CD4-positive, alpha-beta T cell treated with Interleukin-10 for 1 hour (primary cell): ENCODE measurements at regions not wholly inside any gene's neighbourhood (a gene's known extent, or its start where the extent isn't known, plus 50 kb on each side); places are given as distances from the start of the nearest gene placed in this dataset.
A peak's percentile ranks its signal among the peaks of the same experiment; 100 is the strongest.
"Not testable (repeated sequence)": the region's sequence is repeated elsewhere in the genome, so short reads cannot be mapped to it uniquely, and the experiment has no call there.

Experiments
- DNase-seq: peaks from one replicate; pipeline ENCODE4 v3.0.0-alpha.2; 2020

DNA sequence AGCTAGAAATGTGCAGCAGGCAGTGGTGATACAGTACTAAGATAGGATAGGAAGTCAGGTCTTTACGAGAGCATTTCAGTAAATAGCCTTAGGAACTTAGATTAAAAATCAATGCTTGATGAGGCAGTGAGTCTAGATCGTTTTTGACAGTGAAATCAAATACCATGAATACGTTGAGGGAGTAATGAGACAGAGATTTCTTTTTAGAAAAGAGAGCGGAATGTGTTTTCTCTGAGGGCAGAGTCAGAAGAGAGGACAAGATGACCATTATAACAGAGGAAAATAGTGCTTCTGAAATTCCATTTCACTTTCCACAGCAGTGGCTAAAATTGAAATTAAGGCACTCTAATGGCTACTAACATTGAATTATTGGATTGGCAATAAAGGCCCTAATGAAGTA lies 339.6 kb downstream of the UTRN start:
- no peak for DNase-seq

DNA sequence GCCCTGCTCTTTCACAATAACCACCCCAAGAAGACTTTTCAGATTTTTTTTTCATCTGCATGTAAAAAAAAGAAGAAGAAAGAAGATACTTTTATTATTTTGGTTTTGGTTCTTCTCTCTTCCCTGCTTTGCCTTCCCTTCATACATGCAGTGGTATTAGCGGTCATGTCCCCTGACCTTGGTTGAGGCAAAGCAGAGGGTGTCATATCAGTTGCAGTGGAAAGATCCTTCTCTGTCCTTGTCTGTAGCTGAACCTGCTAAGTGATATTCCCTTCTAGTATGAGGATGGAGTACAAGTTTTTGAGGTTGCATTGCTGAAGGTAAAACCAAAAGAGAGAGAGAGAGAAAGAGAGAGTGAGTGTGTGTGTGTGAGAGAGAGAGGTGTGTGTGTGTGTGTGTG lies 345.7 kb downstream of the UTRN start:
- DNase-seq, result no peak

DNA sequence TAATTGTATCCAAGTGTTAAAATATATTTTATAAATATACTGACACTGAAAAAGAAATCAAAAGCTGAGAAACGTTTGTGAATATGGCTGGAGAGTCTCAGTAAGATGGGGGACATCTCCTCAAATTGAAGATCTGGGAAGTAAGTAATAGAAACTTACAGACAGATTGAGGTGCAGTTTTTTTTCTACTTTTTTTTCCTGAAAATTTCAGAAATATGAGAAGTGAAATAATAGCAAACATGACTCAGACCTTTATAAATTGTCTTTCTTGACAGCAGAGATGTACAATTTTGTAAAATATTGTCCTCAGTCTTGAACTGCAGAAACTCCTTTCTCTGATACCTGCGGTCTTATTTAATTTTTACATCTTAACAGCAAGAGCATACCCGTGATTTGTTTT lies 347.1 kb downstream of the UTRN start:
- DNase-seq, result no peak

GRCh38 chr6:144633886-144634285 lies 348.8 kb downstream of the UTRN start:
- DNase-seq, result no peak

- DNase-seq, result no peak
Measured at GRCh38 chr6:144634371-144634770, 349.2 kb downstream of the UTRN start.

DNA sequence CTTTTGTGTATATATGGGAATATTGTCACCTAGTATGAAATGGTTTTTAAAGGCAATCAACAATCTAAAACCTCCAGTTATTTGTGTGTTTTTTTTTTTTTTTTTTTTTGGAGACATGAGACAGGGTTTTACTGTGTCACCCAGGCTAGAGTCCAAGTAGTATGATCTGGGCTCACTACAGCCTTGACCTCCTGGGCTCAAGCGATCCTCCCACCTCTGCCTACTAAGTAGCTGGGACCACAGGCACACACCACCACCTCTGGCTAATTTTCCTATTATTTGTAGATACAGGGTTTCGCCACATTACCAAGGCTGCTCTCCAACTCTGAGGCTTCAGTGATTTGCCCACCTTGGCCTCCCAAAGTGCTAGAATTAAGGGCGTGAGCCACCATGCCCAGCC lies 349.9 kb downstream of the UTRN start:
- no peak for DNase-seq

DNA sequence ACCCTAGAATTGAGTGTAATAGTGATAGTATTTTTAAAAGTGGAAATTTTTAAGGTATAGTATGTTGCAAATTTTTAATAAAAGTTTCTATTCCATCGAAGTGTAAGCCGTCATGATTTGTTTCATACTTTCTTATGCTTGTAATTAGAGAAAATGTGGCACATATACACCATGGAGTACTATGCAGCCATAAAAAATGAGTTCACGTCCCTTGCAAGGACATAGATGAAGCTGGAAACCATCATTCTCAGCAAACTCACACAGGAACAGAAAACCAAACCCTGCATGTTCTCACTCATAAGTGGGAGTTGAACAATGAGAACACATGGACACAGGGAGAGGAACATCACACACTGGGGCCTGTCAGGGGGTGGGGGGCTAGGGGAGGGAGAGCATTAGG lies 350.9 kb downstream of the UTRN start:
- not testable (repeated sequence) for DNase-seq

- DNase-seq, result no peak
Measured at GRCh38 chr6:144637541-144637940, 352.4 kb downstream of the UTRN start.

DNA sequence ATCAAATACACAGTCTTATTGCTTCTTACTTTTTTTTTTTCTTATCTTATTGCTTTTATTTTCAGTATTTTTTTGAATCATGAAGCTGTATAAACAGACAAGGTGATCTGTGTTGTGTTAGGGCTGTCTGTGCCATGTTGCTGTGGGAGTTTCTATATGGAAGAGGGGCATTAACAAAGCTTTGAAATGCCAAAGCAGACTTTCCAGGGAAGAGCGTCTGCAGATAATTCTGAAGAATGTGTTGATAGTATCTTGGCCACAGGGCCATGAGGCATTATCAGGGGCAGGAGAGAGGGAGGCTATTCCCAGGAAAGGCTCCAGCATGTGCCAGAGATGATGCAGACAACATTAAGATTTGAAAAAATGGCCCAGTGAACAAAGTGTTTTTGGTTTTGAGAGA lies 354.5 kb downstream of the UTRN start:
- no peak for DNase-seq

- no peak for DNase-seq
Measured at GRCh38 chr6:144641286-144641685, 356.2 kb downstream of the UTRN start.

DNA sequence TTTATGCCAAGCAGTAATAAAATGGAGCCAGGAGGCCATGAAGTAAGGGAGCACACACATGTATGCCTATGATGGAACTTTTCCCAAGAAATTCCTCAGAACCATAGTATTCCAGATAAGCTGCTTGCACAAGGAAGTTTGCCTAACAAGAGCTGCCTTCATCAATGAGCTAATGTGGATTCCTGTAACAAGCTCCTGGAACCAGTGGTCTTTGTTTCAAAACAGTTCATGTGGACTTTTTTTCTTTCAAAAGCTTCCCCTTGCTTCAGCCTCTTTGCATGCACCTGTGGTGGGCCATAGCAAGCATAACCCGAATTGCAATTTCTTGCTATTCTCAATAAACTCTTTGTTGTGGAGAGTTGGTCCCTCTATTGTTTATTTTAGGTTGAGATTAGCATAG lies 359.6 kb downstream of the UTRN start:
- no peak for DNase-seq

DNA sequence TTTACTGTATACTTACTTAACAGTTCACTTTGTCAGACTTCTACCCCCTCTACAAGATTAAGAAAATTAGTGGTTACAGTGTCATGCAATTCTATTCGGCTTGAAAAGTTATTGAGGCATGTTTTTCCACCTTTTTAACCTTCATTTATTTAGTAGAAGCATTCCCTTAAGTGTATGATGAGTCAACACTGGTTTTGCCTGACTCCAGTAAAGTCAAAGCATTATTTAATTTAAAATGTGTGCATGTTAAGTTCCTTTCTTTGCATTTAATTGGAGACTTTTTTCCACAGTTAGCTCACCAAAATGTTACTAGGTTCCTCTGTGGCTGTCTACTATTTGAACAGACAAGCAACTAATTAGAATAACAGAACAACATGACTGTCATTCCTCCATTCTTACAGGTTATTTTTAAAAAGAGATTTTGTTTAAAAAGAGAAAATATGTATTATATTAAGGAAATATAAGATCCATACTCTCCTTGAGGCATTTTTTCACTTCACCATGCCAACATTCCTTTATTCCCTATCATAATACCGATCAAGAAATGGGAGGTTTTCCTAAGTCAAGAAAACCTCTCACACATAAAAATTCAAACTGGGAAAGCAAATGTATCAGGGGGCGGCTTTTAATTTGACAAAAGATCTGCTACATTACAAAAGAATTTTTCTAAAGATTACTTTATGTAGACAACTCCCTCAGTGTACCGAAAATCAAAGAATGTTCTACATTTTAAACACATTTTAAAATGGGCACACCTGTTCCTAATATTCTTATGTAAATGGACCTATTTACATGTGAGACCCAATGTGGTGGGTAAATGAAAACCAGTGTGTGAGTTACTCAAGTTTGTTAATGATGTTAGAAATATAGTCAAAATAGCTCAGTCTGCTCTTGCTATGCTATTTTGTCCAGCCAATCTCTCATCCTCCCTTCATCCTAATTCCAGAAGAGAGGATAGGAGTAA lies 361.2 kb downstream of the UTRN start:
- DNase-seq, result no peak

DNA sequence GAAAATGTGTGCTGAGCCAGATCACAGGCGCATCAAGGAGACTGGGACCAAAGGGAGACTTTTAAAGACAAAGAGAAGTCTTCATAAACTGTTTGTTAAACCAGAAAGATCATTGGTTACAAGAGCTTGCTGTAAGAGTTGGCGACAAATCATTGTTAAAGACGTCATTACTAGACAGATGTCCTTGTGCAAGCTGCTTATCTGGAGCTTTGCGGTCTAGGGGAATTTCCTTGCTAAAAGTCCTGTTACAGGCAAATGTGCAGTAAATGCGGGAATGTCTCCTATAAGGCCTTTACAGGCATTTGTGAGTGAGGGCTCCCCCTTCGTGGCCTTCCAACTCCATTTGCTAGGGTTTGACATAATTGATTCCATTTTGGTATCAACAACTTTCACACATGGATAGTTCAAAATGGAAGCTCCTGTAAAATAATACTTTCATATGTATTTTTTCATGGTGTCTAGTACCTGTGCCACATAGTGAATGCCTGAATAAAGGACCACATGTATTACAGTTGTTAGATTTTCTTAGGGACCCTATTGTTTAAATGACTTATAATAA lies 362.4 kb downstream of the UTRN start:
- DNase-seq, result no peak

GRCh38 chr6:144647971-144648651 lies 363.0 kb downstream of the UTRN start:
- DNase-seq, result no peak

GRCh38 chr6:144649085-144649484 lies 363.9 kb downstream of the UTRN start:
- no peak for DNase-seq

- DNase-seq, result no peak
Measured at GRCh38 chr6:144651234-144651633, 366.1 kb downstream of the UTRN start.

- DNase-seq, result no peak
Measured at GRCh38 chr6:144652292-144652891, 367.3 kb downstream of the UTRN start.

DNA sequence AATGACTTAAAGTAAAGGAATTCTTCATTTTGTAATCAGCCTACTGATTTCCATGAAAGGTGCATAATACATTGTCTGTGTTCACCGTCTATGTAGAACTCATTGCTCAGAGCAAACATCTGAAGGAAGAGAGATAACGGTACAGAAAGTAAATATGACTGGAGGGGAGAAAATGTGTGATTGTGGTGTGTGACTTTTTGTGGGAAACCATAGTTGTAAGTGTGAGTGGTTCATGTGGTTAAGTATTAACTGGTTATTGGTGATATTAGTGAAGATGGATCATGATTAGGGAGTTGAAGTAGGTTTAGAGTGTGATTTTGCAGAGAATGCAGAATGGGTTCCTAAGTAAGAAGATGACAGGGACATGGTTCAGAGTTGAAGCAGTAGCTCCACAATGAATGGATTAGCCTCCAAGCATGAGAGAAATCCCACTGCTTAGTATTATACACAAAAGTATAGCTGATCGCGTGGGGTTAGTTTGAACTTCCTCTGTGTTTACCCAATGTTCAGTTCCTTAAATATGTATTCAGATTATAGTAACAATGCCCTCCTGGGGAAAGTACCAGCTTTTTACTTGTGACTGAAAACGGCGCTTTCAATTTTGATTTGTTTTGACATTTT lies 368.9 kb downstream of the UTRN start:
- DNase-seq, result peak; percentile 19

DNA sequence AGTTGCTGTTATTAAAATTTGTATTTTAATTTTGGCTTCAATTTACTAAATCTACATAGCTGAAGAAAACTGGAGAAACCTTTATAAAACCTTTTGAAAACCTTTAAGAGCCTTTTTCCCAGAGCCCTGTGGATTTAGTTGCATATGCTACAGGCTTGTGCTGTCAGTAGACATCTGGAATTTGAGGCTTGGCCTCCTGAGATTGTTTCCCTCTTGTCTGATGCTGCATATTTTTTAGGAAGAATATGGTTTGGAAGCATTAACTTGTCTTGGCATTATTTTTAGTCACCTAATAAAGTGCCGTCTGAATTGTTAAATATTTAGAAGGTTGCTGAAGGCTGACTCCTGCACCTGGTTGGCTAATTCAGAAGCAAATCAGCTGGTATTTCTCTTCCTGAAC lies 369.4 kb downstream of the UTRN start:
- no peak for DNase-seq

DNA sequence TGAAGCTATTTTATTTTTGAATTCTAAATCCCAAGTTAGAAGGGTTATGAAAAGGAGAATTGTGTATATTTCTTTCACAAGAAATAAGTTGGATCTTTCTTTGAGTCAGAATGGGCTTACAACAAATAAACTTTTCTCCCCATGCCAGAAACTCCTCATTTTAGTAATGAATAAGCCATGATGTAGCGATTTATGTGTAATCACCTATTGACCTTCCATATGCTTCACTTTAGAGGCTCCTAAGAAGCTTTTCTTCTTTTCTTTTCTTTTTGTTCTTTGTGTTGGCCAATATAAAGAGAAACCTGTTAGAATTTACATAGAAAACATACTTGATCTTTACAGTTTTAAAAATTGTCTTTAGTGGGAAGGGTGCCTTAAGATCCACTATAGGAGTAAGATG lies 370.2 kb downstream of the UTRN start:
- DNase-seq, result no peak

GRCh38 chr6:144657691-144658090 lies 372.6 kb downstream of the UTRN start:
- no peak for DNase-seq

DNA sequence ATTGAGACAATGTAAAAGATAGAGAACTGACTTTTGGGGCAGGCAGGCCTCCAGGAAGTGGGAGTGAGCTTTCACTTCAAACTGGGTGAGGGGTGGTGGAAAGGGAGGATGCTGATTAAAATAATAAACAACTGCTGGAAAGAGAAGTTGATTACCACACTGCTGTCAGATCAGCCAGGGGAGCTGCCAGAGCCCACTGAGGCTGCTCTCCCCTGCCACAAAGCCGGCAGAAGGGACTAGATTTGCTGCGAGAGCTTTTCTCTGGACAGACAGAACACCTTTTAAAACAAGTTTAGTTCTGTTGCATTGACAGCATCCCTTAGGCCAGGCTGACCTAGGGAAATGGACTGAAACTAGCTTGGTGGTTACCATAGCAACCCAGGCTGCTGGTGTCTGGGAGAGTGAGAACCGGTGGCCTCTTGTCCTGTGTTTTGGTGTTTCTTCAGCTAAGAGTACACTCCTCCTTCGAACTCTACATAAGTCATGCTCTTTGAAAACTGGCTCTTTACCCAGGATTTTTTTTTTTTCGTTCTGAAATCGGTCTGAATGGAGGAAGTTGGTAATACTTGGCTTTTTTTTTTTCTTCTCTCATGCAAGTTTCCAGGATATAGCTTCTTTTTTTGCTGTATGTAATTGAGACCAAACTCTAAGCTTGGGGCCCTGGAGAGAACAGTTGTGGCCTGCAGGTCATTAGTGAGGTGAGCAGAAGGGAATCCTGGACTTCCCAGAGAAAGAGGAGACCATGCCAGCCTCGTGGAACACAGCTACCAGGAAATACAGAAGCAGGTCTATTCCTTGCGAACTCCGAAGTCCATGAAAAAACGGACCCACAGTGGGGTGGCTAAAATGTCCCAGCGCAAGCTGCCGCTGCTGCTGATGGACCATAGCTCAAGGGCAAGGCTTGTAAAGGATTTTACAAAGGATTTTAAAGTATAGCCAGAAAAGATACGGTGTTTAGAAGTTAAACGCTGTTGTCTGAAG lies 374.4 kb downstream of the UTRN start:
- peak; percentile 25 for DNase-seq
